GM19193 (cell line): ENCODE measurements at regions not wholly inside any gene's neighbourhood (a gene's known extent, or its start where the extent isn't known, plus 50 kb on each side); places are given as distances from the start of the nearest gene placed in this dataset.

Source experiments
- POLR2A ChIP-seq: IDR thresholded peaks from 4 replicates; pipeline ENCODE4 v1.6.1; 2011; ENCODE audit not compliant: insufficient read depth, insufficient read length; ENCODE audit errors: extremely low read depth

DNA sequence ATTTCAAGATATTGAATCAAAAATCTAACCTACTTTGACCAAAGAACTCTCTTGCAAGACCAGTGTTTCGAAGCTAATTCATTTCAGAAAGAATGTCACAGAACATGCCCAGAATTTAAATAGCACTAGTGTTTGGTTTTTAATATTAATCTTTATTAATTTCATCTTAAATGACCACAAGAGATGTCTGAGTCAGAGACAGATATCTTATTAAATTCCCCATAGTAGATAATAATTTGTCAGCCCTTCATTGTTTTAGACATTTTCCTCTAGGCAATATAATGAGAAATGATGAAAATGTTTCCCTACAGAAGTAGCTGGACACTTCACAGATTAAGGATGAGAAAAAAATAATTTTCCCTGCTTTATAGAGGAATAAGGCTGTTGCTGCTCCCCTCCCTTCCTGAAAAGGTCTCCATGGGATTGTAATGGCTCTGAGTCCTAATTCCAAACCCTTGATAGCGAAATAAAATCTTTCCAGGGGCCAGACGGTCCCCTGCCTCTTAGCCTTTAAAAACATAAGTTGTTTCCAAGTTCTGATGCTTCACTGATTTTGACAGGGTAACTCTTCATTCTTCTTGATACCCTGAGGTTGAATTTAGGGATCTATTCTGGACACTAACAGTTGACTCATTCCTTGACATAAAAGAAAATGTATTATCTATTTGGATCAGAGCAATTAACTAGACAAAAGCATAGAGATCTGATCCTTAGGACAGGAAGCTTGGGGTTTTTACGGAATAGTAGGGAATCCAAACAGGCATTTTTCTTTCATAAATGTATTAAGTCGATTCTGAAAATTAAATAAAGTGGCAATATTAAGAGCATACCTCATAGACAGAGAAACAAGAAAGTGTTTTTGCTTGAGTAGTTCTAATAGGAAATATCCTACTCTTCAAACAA lies 820.8 kb downstream of the BRINP3 start:
- no peak for TF ChIP-seq POLR2A

GRCh38 chr1:189657715-189658114 lies 819.9 kb downstream of the BRINP3 start:
- TF ChIP-seq POLR2A: no peak

- TF ChIP-seq POLR2A: no peak
Observed at GRCh38 chr1:189658381-189658780, 819.3 kb downstream of the BRINP3 start.

- no peak for TF ChIP-seq POLR2A
Observed at GRCh38 chr1:189659731-189660130, 817.9 kb downstream of the BRINP3 start.

DNA sequence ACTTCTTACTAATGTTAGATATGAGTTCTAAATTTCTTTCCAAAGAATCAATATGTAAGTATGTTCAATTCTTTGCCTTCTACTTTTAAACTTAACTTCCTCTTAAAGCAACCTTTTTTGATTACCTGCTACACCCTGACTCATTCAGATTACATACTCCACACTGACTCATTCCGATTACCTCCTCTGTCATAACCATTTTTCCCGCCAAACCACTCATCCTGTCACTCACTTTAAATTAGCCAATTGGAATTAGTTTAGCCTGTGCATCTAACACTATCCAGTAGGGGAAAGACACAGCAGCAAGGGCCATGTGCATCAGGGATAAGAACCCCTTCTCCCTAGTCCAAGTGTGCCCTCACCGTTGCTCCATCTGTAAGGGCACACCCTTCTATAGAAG lies 815.5 kb downstream of the BRINP3 start:
- TF ChIP-seq POLR2A: no peak

- no peak for TF ChIP-seq POLR2A
Observed at GRCh38 chr1:189669846-189670245, 807.8 kb downstream of the BRINP3 start.

DNA sequence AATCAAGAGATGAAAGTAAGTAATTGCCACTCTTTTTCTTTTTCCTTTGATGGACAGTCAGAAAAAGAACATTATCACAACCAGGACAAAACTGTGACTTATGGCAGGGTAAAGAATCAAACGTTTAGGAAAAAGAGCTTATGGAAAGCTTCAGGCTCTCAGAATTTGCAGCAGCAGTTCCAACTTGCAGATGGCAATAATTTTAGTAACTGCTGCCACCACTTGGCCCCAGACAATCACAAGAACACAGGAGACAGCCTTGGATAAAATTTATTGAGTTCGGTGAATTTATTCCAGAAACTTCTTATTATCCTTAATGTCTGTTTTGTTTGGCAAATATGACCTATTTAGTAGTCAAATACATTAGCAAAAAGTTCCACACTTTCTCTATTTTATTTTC lies 804.4 kb downstream of the BRINP3 start:
- TF ChIP-seq POLR2A: no peak

DNA sequence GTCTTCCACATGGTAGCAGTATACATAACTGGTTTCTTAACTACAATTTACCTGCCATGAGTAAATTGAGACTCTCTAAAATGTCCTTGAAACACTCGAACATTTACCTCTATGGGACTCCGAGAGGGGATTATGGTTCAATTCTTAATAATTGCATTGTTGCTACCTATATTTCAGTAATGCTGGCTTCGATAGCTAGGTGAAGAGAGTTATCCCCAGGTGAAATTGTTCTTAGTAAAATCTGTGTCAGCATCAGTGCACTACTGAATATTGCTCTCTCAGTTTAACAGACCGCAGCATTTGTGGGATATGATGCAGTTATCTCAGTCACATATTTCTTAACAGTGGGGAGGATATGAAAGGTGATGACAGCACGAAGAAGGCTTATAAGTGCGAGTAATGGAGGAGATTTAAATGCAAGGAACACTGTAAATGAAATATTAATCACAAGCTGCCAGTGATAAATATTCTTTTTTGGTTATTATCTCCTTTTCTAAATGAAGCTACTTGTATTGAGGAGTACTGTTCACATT lies 801.9 kb downstream of the BRINP3 start:
- TF ChIP-seq POLR2A: no peak

- TF ChIP-seq POLR2A: no peak
Observed at GRCh38 chr1:189678779-189679178, 798.9 kb downstream of the BRINP3 start.

DNA sequence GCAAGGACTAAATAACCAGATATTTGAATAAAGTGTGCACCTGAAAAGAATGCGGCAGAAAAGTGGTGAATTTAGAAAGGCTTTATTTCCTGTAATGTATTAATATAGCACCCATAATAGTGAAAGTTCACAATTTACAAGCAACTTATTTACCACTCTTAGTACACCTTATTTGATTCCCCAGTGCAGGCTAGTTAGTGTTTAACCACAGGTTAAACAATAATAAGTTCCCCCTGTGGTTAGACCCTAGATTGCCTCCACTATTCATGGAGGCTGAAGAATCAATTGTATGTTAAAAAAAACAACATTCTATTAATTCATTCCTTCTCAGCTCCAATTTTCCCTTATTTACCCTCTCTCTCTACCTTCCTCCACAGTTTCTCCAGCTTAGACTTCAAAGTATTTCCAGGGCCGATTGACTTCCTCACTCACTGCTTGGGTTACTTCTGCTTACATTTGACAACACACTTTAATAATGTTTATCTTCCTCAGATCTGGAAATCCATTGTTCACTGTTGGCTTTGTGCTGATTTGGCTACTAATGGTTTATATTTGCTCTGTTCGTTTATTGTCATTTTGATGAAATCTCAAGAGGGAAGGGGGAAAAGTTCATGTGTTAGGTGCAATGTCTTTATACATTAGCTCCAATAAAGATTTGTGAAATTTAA lies 796.3 kb downstream of the BRINP3 start:
- TF ChIP-seq POLR2A: no peak

GRCh38 chr1:189682591-189682990 lies 795.1 kb downstream of the BRINP3 start:
- no peak for TF ChIP-seq POLR2A

GRCh38 chr1:189686288-189686687 lies 791.4 kb downstream of the BRINP3 start:
- no peak for TF ChIP-seq POLR2A

GRCh38 chr1:189693140-189693539 lies 784.5 kb downstream of the BRINP3 start:
- TF ChIP-seq POLR2A: no peak

DNA sequence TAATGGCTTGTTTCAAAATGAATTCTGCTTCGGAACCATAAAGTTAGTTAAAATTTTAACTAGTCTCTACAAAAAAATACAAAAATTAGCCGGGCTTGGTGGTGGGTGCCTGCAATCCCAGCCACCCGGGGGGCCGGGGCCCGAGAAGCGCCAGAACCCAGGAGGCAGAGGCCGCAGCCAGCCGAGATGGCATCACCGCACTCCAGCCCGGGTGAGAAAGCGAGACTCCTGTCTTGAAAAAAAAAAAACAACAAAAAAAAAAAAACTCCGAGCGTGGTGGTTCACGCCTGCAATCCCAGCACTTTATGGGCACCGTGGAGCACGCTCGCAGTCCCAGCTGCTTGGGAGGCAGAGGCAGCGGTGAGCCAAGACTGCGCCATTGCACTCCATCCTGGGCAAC lies 781.4 kb downstream of the BRINP3 start:
- no peak for TF ChIP-seq POLR2A

- TF ChIP-seq POLR2A: no peak
Observed at GRCh38 chr1:189697113-189697512, 780.6 kb downstream of the BRINP3 start.

GRCh38 chr1:189701606-189702005 lies 776.1 kb downstream of the BRINP3 start:
- TF ChIP-seq POLR2A: no peak
